Suprapubic skin (tissue), 4 donors: ENCODE measurements at regions not wholly inside any gene's neighbourhood (a gene's known extent, or its start where the extent isn't known, plus 50 kb on each side); places are given as distances from the start of the nearest gene placed in this dataset.

Source experiments
- DNase-seq, 2 donors: peaks; one replicate each; pipeline ENCODE4 v3.0.0-alpha.2; 2019; ENCODE audit warnings: low spot score in 2 of 2
- H3K27ac ChIP-seq: fragments of 200-600 bp; sonication (generic); one replicate; pipeline ENCODE4 v1.5.1; 2019
- H3K27me3 ChIP-seq: fragments of 200-600 bp; sonication (generic); one replicate; pipeline ENCODE4 v1.5.1; 2019
- H3K36me3 ChIP-seq: fragments of 200-600 bp; sonication (generic); one replicate; pipeline ENCODE4 v1.5.1; 2019
- H3K4me1 ChIP-seq: fragments of 200-600 bp; sonication (generic); one replicate; pipeline ENCODE4 v1.5.1; 2019
- H3K4me3 ChIP-seq: fragments of 200-600 bp; sonication (generic); one replicate; pipeline ENCODE4 v1.5.1; 2019; ENCODE audit warnings: mild to moderate bottlenecking
- H3K9me3 ChIP-seq: fragments of 200-600 bp; sonication (generic); one replicate; pipeline ENCODE4 v1.5.1; 2019
- CTCF ChIP-seq, 2 donors: fragments of 200-600 bp in 1 of 2; fragments of 450-650 bp in 1 of 2; sonication (generic) in 1 of 2; IDR thresholded peaks; one replicate each; pipeline ENCODE4 v1.5.1; 2016 to 2019; ENCODE audit warnings: antibody characterized with exemption in 2 of 2, mild to moderate bottlenecking in 1 of 2, moderate library complexity in 1 of 2
- EP300 ChIP-seq: sonication (generic); formaldehyde crosslinking; IDR thresholded peaks from one replicate; pipeline ENCODE4 v1.6.1; 2017; ENCODE audit warnings: antibody characterized with exemption
- POLR2A ChIP-seq, 2 donors: fragments of 450-650 bp; IDR thresholded peaks; one replicate each; pipeline ENCODE4 v1.6.1; 2017; ENCODE audit warnings: antibody characterized with exemption in 2 of 2, mild to moderate bottlenecking in 2 of 2, moderate library complexity in 2 of 2
- POLR2AphosphoS5 ChIP-seq, 3 donors: sonication (generic); formaldehyde crosslinking; IDR thresholded peaks; one replicate each; pipeline ENCODE4 v1.6.1; 2017; ENCODE audit warnings: antibody characterized with exemption in 3 of 3
- WGBS: methylation state at CpG from one replicate; pipeline ENCODE4 v1.1.5; 2018; 5-methylcytosine and 5-hydroxymethylcytosine counted together

DNA sequence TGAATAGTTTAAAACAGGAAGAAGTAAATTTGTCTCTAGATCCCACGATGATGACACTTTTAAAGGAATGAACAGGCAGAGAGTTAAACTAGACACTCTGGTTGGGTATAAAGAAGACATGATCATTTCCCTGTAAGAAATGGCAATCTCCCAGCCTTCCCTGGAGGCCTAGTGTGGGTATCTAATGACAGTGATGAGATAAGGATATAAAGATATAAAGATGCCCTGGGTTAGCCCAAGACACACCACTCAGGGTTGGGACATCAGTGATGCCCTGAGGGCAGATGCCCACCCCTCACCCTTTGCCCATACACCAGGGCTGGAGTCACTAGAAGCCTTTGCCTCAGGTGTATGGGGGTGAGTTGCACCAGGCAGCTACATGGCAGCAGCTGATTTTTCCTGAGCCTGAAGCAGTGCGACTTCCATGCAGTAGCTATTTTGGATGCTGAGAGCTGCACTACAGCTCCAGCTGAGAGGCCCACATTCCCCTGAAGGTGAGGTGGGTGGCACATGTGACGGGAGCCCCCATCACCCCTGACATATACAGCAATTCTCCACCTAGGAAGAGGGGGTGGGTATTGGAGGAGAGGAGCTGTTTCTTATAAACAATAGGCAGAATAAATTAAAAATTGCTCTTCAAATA, 177.5 kb downstream of the NDFIP2 start:
- no peaks in the 10 kb centered on the region for H3K36me3 ChIP-seq
- peaks cover 13% of the 10 kb centered on the region for H3K4me1 ChIP-seq
- 41% methylated on average over 3 of the region's 3 CpGs for WGBS
- peak overlapping the region; percentile 22 for H3K27ac ChIP-seq
- H3K4me3 ChIP-seq = no peak overlapping the region
- no peak for DNase-seq
- H3K9me3 ChIP-seq = no peaks in the 10 kb centered on the region
- no peaks in the 10 kb centered on the region for H3K27me3 ChIP-seq
- TF ChIP-seq EP300 = no peak

DNA sequence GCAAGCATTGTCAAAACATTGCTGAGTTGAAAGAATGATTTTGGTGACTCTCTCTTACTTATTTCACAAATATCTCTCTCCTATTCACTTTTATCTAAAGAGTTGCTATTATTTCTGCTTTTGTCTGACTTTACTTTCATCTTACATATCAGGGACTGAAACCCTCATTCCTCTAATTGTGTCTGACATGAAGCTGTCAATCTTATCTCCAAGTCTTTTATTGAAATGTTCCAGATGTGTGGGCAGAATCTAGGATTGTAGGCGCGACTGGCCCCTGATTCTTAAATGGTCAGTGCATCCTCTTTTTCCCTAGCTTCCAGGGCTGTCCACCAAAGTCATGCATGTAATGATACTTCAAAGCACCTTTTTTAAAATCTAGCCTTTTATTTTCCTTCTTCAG, 174.6 kb downstream of the NDFIP2 start:
- no peaks in the 10 kb centered on the region for H3K36me3 ChIP-seq
- WGBS = 89% methylated on average over 2 of the region's 2 CpGs
- TF ChIP-seq EP300 (no peak), POLR2AphosphoS5 (IDR thresholded peaks at IDR 0.05) (no peak), CTCF (IDR thresholded peaks at IDR 0.05) (no peak), POLR2A (IDR thresholded peaks at IDR 0.05) (no peak)
- peaks cover 12% of the 10 kb centered on the region for H3K4me1 ChIP-seq
- no peaks in the 10 kb centered on the region for H3K9me3 ChIP-seq
- H3K4me3 ChIP-seq = no peak overlapping the region
- H3K27me3 ChIP-seq = no peaks in the 10 kb centered on the region
- no peak for DNase-seq
- no peak overlapping the region for H3K27ac ChIP-seq

DNA sequence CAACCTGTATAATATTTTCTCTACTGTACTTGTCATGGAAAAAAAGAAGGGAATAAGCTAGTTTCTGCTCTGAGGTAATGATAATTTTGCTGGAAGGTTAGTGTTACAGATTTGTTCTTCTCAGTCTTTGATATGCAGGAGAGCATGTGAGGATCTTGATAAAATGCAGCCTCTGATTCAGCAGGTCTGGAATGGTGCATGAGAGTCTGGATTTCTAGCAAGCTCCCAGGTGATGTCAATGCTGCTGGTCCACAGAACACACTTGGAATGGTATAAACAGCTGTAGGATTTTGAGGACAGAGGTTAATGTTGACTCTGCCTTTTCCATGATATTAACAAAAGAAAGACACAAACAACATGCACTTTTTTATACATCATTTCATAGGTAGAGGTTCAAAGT, 173.6 kb downstream of the NDFIP2 start:
- Histone ChIP-seq H3K27me3 (no peaks in the 10 kb centered on the region), H3K4me1 (peaks cover 9% of the 10 kb centered on the region), H3K4me3 (no peak overlapping the region), H3K27ac (no peak overlapping the region), H3K36me3 (no peaks in the 10 kb centered on the region), H3K9me3 (no peaks in the 10 kb centered on the region)
- DNase-seq = no peak
- TF ChIP-seq CTCF (IDR thresholded peaks at IDR 0.05) (no peak), EP300 (no peak), POLR2A (IDR thresholded peaks at IDR 0.05) (no peak), POLR2AphosphoS5 (IDR thresholded peaks at IDR 0.05) (no peak)

DNA sequence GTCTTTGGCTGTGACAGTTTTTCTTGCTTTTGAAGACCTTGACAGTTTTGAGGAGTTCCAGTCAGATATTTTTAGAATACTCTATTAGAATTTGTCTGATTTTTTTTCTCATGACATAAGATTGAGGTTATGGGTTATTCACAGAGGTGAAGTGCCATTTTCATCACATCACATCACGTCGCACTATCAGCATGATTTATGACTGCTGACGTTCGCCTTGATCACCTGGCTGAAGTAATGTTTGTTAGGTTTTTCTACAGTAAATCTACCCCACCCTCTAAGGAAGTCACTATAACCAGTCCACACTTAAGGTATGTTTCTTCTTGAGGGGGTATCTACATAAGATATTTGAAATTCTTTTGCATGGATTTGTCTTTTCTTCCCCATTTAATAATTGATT, 169.7 kb downstream of the NDFIP2 start:
- no peak for DNase-seq
- peaks cover 11% of the 10 kb centered on the region for H3K4me1 ChIP-seq
- no peaks in the 10 kb centered on the region for H3K9me3 ChIP-seq
- H3K4me3 ChIP-seq = no peak overlapping the region
- H3K27me3 ChIP-seq = no peaks in the 10 kb centered on the region
- no peaks in the 10 kb centered on the region for H3K36me3 ChIP-seq
- WGBS = 80% methylated on average over 4 of the region's 4 CpGs
- H3K27ac ChIP-seq = no peak overlapping the region
- TF ChIP-seq POLR2AphosphoS5 (IDR thresholded peaks at IDR 0.05) (no peak), EP300 (no peak), POLR2A (IDR thresholded peaks at IDR 0.05) (no peak), CTCF (IDR thresholded peaks at IDR 0.05) (no peak)

- 97% methylated on average over 1 of the region's 1 CpG for WGBS
- no peaks in the 10 kb centered on the region for H3K36me3 ChIP-seq
- TF ChIP-seq CTCF (IDR thresholded peaks at IDR 0.05) (no peak), EP300 (no peak), POLR2AphosphoS5 (IDR thresholded peaks at IDR 0.05) (no peak), POLR2A (IDR thresholded peaks at IDR 0.05) (no peak)
- H3K27ac ChIP-seq = peak overlapping the region; percentile 19
- H3K9me3 ChIP-seq = no peaks in the 10 kb centered on the region
- H3K4me1 ChIP-seq = peaks cover 11% of the 10 kb centered on the region
- DNase-seq = no peak
- H3K4me3 ChIP-seq = no peak overlapping the region
- H3K27me3 ChIP-seq = no peaks in the 10 kb centered on the region
These were observed 167.2 kb downstream of the NDFIP2 start for GRCh38 chr13:79648191-79648590.

GRCh38 chr13:79647533-79647932, 166.6 kb downstream of the NDFIP2 start:
- no peaks in the 10 kb centered on the region for H3K27me3 ChIP-seq
- no peak for DNase-seq
- H3K36me3 ChIP-seq = no peaks in the 10 kb centered on the region
- peaks cover 11% of the 10 kb centered on the region for H3K4me1 ChIP-seq
- H3K4me3 ChIP-seq = no peak overlapping the region
- TF ChIP-seq EP300 = no peak
- no peak for TF ChIP-seq POLR2A (IDR thresholded peaks at IDR 0.05)
- no peak for TF ChIP-seq CTCF (IDR thresholded peaks at IDR 0.05)
- TF ChIP-seq POLR2AphosphoS5 (IDR thresholded peaks at IDR 0.05) = no peak
- no peak overlapping the region for H3K27ac ChIP-seq
- H3K9me3 ChIP-seq = no peaks in the 10 kb centered on the region
- 54% methylated on average over 2 of the region's 2 CpGs for WGBS
